H9 (cell line): ENCODE measurements at regions not wholly inside any gene's neighbourhood (a gene's known extent, or its start where the extent isn't known, plus 50 kb on each side); places are given as distances from the start of the nearest gene placed in this dataset.

Source experiments
- DNase-seq: peaks from one replicate; pipeline ENCODE4 v3.0.0-alpha.2; 2017
- H2AFZ ChIP-seq: one replicate; pipeline ENCODE4 v1.6.1; 2013; ENCODE audit warnings: mild to moderate bottlenecking, low read length, control low read depth, moderate library complexity
- H2AK5ac ChIP-seq: 2 replicates; pipeline ENCODE4 v1.6.1; 2013; ENCODE audit warnings: low read length, control low read depth, mixed read lengths; ENCODE audit not compliant: insufficient read length
- H2BK120ac ChIP-seq: one replicate; pipeline ENCODE4 v1.6.1; 2013; ENCODE audit warnings: low read depth, mild to moderate bottlenecking, low read length, control low read depth, inconsistent platforms; ENCODE audit not compliant: poor library complexity, severe bottlenecking
- H2BK12ac ChIP-seq: 2 replicates; pipeline ENCODE4 v1.6.1; 2013; ENCODE audit warnings: low read length, control low read depth, mixed read lengths, low read depth; ENCODE audit not compliant: insufficient read length
- H2BK15ac ChIP-seq: 2 replicates; pipeline ENCODE4 v1.6.1; 2013; ENCODE audit warnings: low read depth, low read length, control low read depth
- H2BK20ac ChIP-seq: one replicate; pipeline ENCODE4 v1.6.1; 2013; ENCODE audit warnings: low read depth, mild to moderate bottlenecking, low read length, control low read depth, inconsistent platforms; ENCODE audit not compliant: poor library complexity, severe bottlenecking
- H2BK5ac ChIP-seq: 2 replicates; pipeline ENCODE4 v1.6.1; 2013; ENCODE audit warnings: low read length, control low read depth, mixed read lengths; ENCODE audit not compliant: insufficient read length
- H3K14ac ChIP-seq: 2 replicates; pipeline ENCODE4 v1.6.1; 2013; ENCODE audit warnings: low read length, control low read depth; ENCODE audit not compliant: insufficient read depth
- H3K18ac ChIP-seq: 2 replicates; pipeline ENCODE4 v1.6.1; 2013; ENCODE audit warnings: low read depth, mild to moderate bottlenecking, mixed read lengths, low read length, control low read depth; ENCODE audit not compliant: insufficient read length
- H3K23ac ChIP-seq: 2 replicates; pipeline ENCODE4 v1.6.1; 2013; ENCODE audit warnings: low read length, control low read depth, mixed read lengths, low read depth; ENCODE audit not compliant: insufficient read length
- H3K23me2 ChIP-seq: 2 replicates; pipeline ENCODE4 v1.6.1; 2013; ENCODE audit warnings: low read depth, mild to moderate bottlenecking, mixed read lengths, low read length, control low read depth; ENCODE audit not compliant: insufficient read length, poor library complexity, severe bottlenecking
- H3K27ac ChIP-seq: 2 replicates; pipeline ENCODE4 v1.5.1; 2013; ENCODE audit warnings: low read length, control low read depth, mixed read lengths, low read depth; ENCODE audit not compliant: insufficient read length
- H3K27me3 ChIP-seq: 2 replicates; pipeline ENCODE4 v1.6.1; 2013; ENCODE audit warnings: low read length, control low read depth, inconsistent platforms; ENCODE audit not compliant: insufficient read depth
- H3K4ac ChIP-seq: 2 replicates; pipeline ENCODE4 v1.6.1; 2013; ENCODE audit warnings: low read depth, mild to moderate bottlenecking, control low read depth, inconsistent platforms, low read length, moderate library complexity
- H3K4me1 ChIP-seq: 2 replicates; pipeline ENCODE4 v1.6.1; 2013; ENCODE audit warnings: low read length, control low read depth, inconsistent platforms; ENCODE audit not compliant: insufficient read depth
- H3K4me2 ChIP-seq: 2 replicates; pipeline ENCODE4 v1.6.1; 2013; ENCODE audit warnings: low read length, control low read depth, mixed read lengths; ENCODE audit not compliant: insufficient read length, insufficient read depth
- H3K56ac ChIP-seq: 2 replicates; pipeline ENCODE4 v1.6.1; 2013; ENCODE audit warnings: low read depth, mild to moderate bottlenecking, mixed read lengths, low read length, control low read depth; ENCODE audit not compliant: insufficient read length
- H3K79me1 ChIP-seq: 2 replicates; pipeline ENCODE4 v1.6.1; 2013; ENCODE audit warnings: low read depth, mild to moderate bottlenecking, moderate library complexity, low read length, control low read depth, inconsistent platforms; ENCODE audit not compliant: insufficient read depth, poor library complexity, severe bottlenecking
- H3K79me2 ChIP-seq: 2 replicates; pipeline ENCODE4 v1.6.1; 2013; ENCODE audit warnings: low read length, control low read depth, inconsistent platforms; ENCODE audit not compliant: insufficient read depth
- H3K9ac ChIP-seq: 2 replicates; pipeline ENCODE4 v1.6.1; 2013; ENCODE audit warnings: low read length, control low read depth, mixed read lengths; ENCODE audit not compliant: insufficient read length; ENCODE audit errors: extremely low read depth
- H3K9me3 ChIP-seq: one replicate; pipeline ENCODE4 v1.6.1; 2013; ENCODE audit warnings: low read depth, low read length, inconsistent platforms; ENCODE audit not compliant: control insufficient read depth
- H3T11ph ChIP-seq: one replicate; pipeline ENCODE4 v1.6.1; 2013; ENCODE audit warnings: mild to moderate bottlenecking, low read length, control low read depth, inconsistent platforms
- H4K20me1 ChIP-seq: one replicate; pipeline ENCODE4 v1.6.1; 2013; ENCODE audit not compliant: control insufficient read depth, insufficient read length, insufficient read depth
- H4K5ac ChIP-seq: 2 replicates; pipeline ENCODE4 v1.6.1; 2013; ENCODE audit warnings: low read depth, mild to moderate bottlenecking, mixed read lengths, low read length, control low read depth; ENCODE audit not compliant: insufficient read length
- H4K8ac ChIP-seq: replicated peaks from 2 replicates; pipeline ENCODE4 v1.6.1; 2013; ENCODE audit warnings: low read length, control low read depth, mixed read lengths, low read depth; ENCODE audit not compliant: insufficient read length
- H4K91ac ChIP-seq: 2 replicates; pipeline ENCODE4 v1.6.1; 2013; ENCODE audit warnings: low read depth, mild to moderate bottlenecking, moderate library complexity, mixed read lengths, low read length, control low read depth; ENCODE audit not compliant: insufficient read length
- H3K27ac Mint-ChIP-seq, 3 experiments: 2 replicates in 2 of 3; 3 replicates in 1 of 3; pipeline ENCODE4 v1.8.0; 2020 to 2021; ENCODE audit warnings: mixed read lengths in 3 of 3, mild to moderate bottlenecking in 1 of 3, moderate library complexity in 1 of 3
- H3K27me3 Mint-ChIP-seq: 2 replicates; pipeline ENCODE4 v1.8.0; 2021; ENCODE audit warnings: low read depth, mild to moderate bottlenecking, moderate library complexity, mixed read lengths
- H3K36me3 Mint-ChIP-seq, 3 experiments: 2 replicates in 2 of 3; 3 replicates in 1 of 3; pipeline ENCODE4 v1.8.0; 2020 to 2021; ENCODE audit warnings: low read depth in 3 of 3, mixed read lengths in 3 of 3; ENCODE audit not compliant: insufficient read depth in 1 of 3
- H3K4me1 Mint-ChIP-seq, 2 experiments: 2 replicates each; pipeline ENCODE4 v1.8.0; 2020; ENCODE audit warnings: mixed read lengths in 2 of 2
- H3K4me3 Mint-ChIP-seq, 2 experiments: 2 replicates in 1 of 2; 3 replicates in 1 of 2; pipeline ENCODE4 v1.8.0; 2020 to 2021; ENCODE audit warnings: mild to moderate bottlenecking in 2 of 2, mixed read lengths in 2 of 2, moderate library complexity in 1 of 2
- H3K9me3 Mint-ChIP-seq, 2 experiments: 2 replicates in 1 of 2; 3 replicates in 1 of 2; pipeline ENCODE4 v1.8.0; 2020; ENCODE audit warnings: mild to moderate bottlenecking in 2 of 2, mixed read lengths in 2 of 2, moderate library complexity in 1 of 2
- WGBS: extraction: QIAGEN DNeasy Blood & Tissue Kit; methylation state at CpG from one replicate; pipeline ENCODE4 v1.1.7; 2013; ENCODE audit warnings: missing lambda C conversion rate, low lambda C conversion rate, mixed read lengths; ENCODE audit not compliant: insufficient read length; ENCODE audit errors: extremely low coverage; 5-methylcytosine and 5-hydroxymethylcytosine counted together
- TF ChIP-seq, protein P1 (sequence below): fragments of 200-600 bp; sonication (generic); conservative IDR thresholded peaks from 3 replicates; pipeline ENCODE4 v1.8.0; 2021; ENCODE audit warnings: antibody characterized with exemption, mild to moderate bottlenecking

DNA sequence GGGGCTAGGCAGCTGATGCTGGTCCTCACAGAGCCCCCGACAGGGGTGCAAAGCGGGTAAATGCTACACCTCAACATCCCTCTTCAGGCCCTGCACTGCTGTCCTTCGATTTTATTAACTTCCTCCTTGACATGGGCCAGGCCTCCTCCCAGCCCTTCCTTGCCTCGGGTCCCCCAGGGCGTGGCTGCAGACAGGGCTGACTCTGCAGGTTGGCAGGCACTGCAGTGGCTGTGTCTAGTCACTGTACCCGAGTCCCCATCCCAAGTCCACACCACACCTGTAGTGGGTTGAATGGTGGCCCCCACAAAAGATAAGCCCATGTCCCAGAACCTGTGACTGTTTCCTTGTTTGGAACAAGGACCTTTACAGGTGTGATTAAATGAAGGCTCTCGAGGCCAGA, 140.2 kb downstream of the TWIST2 start:
- Mint-ChIP-seq H3K36me3 (peaks cover 0 to 4% (median 3%) of the 10 kb centered on the region in 3 experiments; a peak in 4 of 7 replicates), H3K4me3 (no peak overlapping the region), H3K9me3 (peaks cover 0 to 2% of the 10 kb centered on the region in 2 experiments; a peak in 4 of 5 replicates), H3K27ac (no peak overlapping the region), H3K4me1 (peaks cover 5 to 8% of the 10 kb centered on the region in 2 experiments), H3K27me3 (peaks cover 8% of the 10 kb centered on the region)
- no peaks in the 10 kb centered on the region for H3K79me1 ChIP-seq
- no peak overlapping the region for H2BK120ac ChIP-seq
- no peaks in the 10 kb centered on the region for H3K79me2 ChIP-seq
- H3K4ac ChIP-seq, result no peak overlapping the region
- H3T11ph ChIP-seq, result no peak overlapping the region
- H3K14ac ChIP-seq, result no peak overlapping the region
- no peak overlapping the region for H2AK5ac ChIP-seq
- H3K27me3 ChIP-seq, result no peaks in the 10 kb centered on the region
- no CpG with 5 or more reads among the region's 7 CpGs for WGBS
- H3K27ac ChIP-seq, result no peak overlapping the region
- peak; percentile 11 for DNase-seq
- no peak overlapping the region for H3K23ac ChIP-seq
- H3K4me2 ChIP-seq, result no peak overlapping the region
- H3K23me2 ChIP-seq, result no peaks in the 10 kb centered on the region
- H3K4me1 ChIP-seq, result no peaks in the 10 kb centered on the region
- no peaks in the 10 kb centered on the region for H4K20me1 ChIP-seq
- H2BK15ac ChIP-seq, result no peak overlapping the region
- no peak overlapping the region for H4K91ac ChIP-seq
- no peak overlapping the region for H3K18ac ChIP-seq
- no peak overlapping the region for H3K9ac ChIP-seq
- H4K5ac ChIP-seq, result no peak overlapping the region
- H2BK20ac ChIP-seq, result no peak overlapping the region
- no peak overlapping the region for H2BK5ac ChIP-seq
- H3K9me3 ChIP-seq, result no peaks in the 10 kb centered on the region
- no peak overlapping the region for H2BK12ac ChIP-seq
- H3K56ac ChIP-seq, result no peak overlapping the region
- H2AFZ ChIP-seq, result no peak overlapping the region
- no peak overlapping the region for H4K8ac ChIP-seq
- TF ChIP-seq, protein P1, sequence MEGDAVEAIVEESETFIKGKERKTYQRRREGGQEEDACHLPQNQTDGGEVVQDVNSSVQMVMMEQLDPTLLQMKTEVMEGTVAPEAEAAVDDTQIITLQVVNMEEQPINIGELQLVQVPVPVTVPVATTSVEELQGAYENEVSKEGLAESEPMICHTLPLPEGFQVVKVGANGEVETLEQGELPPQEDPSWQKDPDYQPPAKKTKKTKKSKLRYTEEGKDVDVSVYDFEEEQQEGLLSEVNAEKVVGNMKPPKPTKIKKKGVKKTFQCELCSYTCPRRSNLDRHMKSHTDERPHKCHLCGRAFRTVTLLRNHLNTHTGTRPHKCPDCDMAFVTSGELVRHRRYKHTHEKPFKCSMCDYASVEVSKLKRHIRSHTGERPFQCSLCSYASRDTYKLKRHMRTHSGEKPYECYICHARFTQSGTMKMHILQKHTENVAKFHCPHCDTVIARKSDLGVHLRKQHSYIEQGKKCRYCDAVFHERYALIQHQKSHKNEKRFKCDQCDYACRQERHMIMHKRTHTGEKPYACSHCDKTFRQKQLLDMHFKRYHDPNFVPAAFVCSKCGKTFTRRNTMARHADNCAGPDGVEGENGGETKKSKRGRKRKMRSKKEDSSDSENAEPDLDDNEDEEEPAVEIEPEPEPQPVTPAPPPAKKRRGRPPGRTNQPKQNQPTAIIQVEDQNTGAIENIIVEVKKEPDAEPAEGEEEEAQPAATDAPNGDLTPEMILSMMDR, result no peak
